HCT116 (cell line): ENCODE measurements at regions not wholly inside any gene's neighbourhood (a gene's known extent, or its start where the extent isn't known, plus 50 kb on each side); places are given as distances from the start of the nearest gene placed in this dataset.

Experiments used
- ATAC-seq: fragments of 200-7000 bp; cut with Tn5 transposase; 2 replicates; pipeline ENCODE4 v1.9.1; 2020; ENCODE audit warnings: mild to moderate bottlenecking, moderate library complexity
- BruUV-seq: library from RNA; stranded (reverse); fragments of 400-500 nt; replicated peaks from 2 replicates; lab custom pipeline; 2021; lab: Mats Ljungman, UMichigan
- CTCF ChIA-PET: fragments of 300-600 bp; sonication (Branson Sonifier 250); formaldehyde crosslinking; loops from one replicate; lab custom pipeline; 2021; ENCODE audit warnings: antibody characterized with exemption; lab: Charles Lee
- POLR2A ChIA-PET: fragments of 300-600, 350-600 bp; sonication (Branson Sonifier 250); formaldehyde crosslinking; loops from one replicate; lab custom pipeline; 2021; ENCODE audit warnings: antibody characterized with exemption; lab: Charles Lee
- RAD21 ChIA-PET, 2 experiments: fragments of 300-600 bp; sonication (Branson Sonifier 250); formaldehyde crosslinking; loops; one replicate each; lab custom pipeline; 2023; ENCODE audit warnings: low total read pairs in 2 of 2; ENCODE audit not compliant: uncharacterized antibody in 2 of 2, unreplicated experiment in 2 of 2, low non-redundant PET in 1 of 2; lab: Charles Lee
- DNase-seq: peaks from one replicate; pipeline ENCODE4 v3.0.0-alpha.2; 2010; ENCODE audit warnings: low read depth, low spot score
- H2AFZ ChIP-seq: fragments of 200-600 bp; shearing (Covaris generic), sonication (generic); 2 replicates; pipeline ENCODE4 v1.6.1; 2017; ENCODE audit warnings: low read depth, mixed run types, mixed read lengths, antibody characterized with exemption, low read length; ENCODE audit not compliant: poor library complexity, severe bottlenecking
- H3K27ac ChIP-seq: 2 replicates; pipeline ENCODE4 v1.5.1; 2012; ENCODE audit warnings: low read depth, low read length
- H3K27me3 ChIP-seq: fragments of 200-600 bp; sonication (generic); 2 replicates; pipeline ENCODE4 v1.6.1; 2016; ENCODE audit warnings: mixed run types, low read length, mixed read lengths; ENCODE audit not compliant: insufficient read depth
- H3K36me3 ChIP-seq, 2 experiments: fragments of 200-500 bp in 1 of 2; fragments of 200-600 bp in 1 of 2; sonication (Bioruptor generic) in 1 of 2; sonication (generic) in 1 of 2; 2 replicates each; pipeline versions ENCODE4 v1.5.1 to v1.6.1; 2014 to 2016; ENCODE audit warnings: low read length in 2 of 2, inconsistent platforms in 1 of 2, mixed read lengths in 1 of 2, mixed run types in 1 of 2; ENCODE audit not compliant: insufficient read depth in 2 of 2, control insufficient read depth in 1 of 2
- H3K4me1 ChIP-seq, 2 experiments: fragments of 200-600 bp in 1 of 2; sonication (generic) in 1 of 2; 2 replicates each; pipeline versions ENCODE4 v1.5.1 to v1.6.1; 2012 to 2017; ENCODE audit warnings: low read length in 2 of 2, inconsistent platforms in 1 of 2, mild to moderate bottlenecking in 1 of 2, mixed read lengths in 1 of 2, mixed run types in 1 of 2, moderate library complexity in 1 of 2; ENCODE audit not compliant: insufficient read depth in 2 of 2, control insufficient read depth in 1 of 2
- H3K4me2 ChIP-seq: fragments of 200-600 bp; sonication (generic); 2 replicates; pipeline ENCODE4 v1.6.1; 2017; ENCODE audit warnings: mixed run types, low read length, mixed read lengths
- H3K4me3 ChIP-seq, 2 experiments: fragments of 200-600 bp in 1 of 2; sonication (generic) in 1 of 2; replicated peaks in 1 of 2; 2 replicates each; pipeline ENCODE4 v1.5.1; 2011 to 2016; ENCODE audit warnings: low read length in 2 of 2, control low read depth in 1 of 2, low read depth in 1 of 2, mild to moderate bottlenecking in 1 of 2, mixed read lengths in 1 of 2, mixed run types in 1 of 2
- H3K79me2 ChIP-seq: fragments of 200-600 bp; sonication (generic); 2 replicates; pipeline ENCODE4 v1.6.1; 2017; ENCODE audit warnings: mild to moderate bottlenecking, mixed run types, low read length, moderate library complexity, mixed read lengths; ENCODE audit not compliant: insufficient read depth
- H3K9ac ChIP-seq: fragments of 200-600 bp; sonication (generic); 2 replicates; pipeline ENCODE4 v1.6.1; 2016; ENCODE audit warnings: low read length, mixed read lengths
- H3K9me2 ChIP-seq: fragments of 200-600 bp; sonication (generic), shearing (Covaris generic); 2 replicates; pipeline ENCODE4 v1.6.1; 2017; ENCODE audit warnings: mixed run types, mild to moderate bottlenecking, moderate library complexity; ENCODE audit not compliant: insufficient read depth
- H3K9me3 ChIP-seq, 2 experiments: fragments of 200-500 bp in 1 of 2; fragments of 200-600 bp in 1 of 2; sonication (Bioruptor generic) in 1 of 2; sonication (generic) in 1 of 2; 2 replicates each; pipeline ENCODE4 v1.6.1; 2014 to 2017; ENCODE audit warnings: low read length in 2 of 2, mixed read lengths in 2 of 2, inconsistent platforms in 1 of 2, low read depth in 1 of 2, mild to moderate bottlenecking in 1 of 2, mixed run types in 1 of 2, moderate library complexity in 1 of 2; ENCODE audit not compliant: control insufficient read depth in 1 of 2, insufficient read depth in 1 of 2
- H4K20me1 ChIP-seq: fragments of 200-600 bp; sonication (generic), shearing (Covaris generic); 2 replicates; pipeline ENCODE4 v1.6.1; 2017; ENCODE audit warnings: mixed run types, mild to moderate bottlenecking, moderate library complexity; ENCODE audit not compliant: insufficient read depth
- CBX3 ChIP-seq: IDR thresholded peaks from 2 replicates; pipeline ENCODE4 v1.6.1; 2012; ENCODE audit warnings: low read depth
- CTCF ChIP-seq, 3 experiments: fragments of 200-600 bp in 1 of 3; sonication (generic) in 1 of 3; IDR thresholded peaks in 2 of 3; conservative IDR thresholded peaks in 1 of 3; 2 replicates each; pipeline ENCODE4 v1.5.1; 2012 to 2017; ENCODE audit warnings: low read depth in 2 of 3, low read length in 2 of 3, antibody characterized with exemption in 1 of 3, borderline replicate concordance in 1 of 3, control low read depth in 1 of 3, mild to moderate bottlenecking in 1 of 3, mixed read lengths in 1 of 3, mixed run types in 1 of 3, moderate library complexity in 1 of 3; ENCODE audit not compliant: insufficient read depth in 1 of 3
- FOSL1 ChIP-seq: IDR thresholded peaks from 2 replicates; pipeline ENCODE4 v1.6.1; 2012; ENCODE audit warnings: low read depth
- REST ChIP-seq: IDR thresholded peaks from 2 replicates; pipeline ENCODE4 v1.6.1; 2012; ENCODE audit warnings: low read depth
- ZBTB33 ChIP-seq: IDR thresholded peaks from 2 replicates; pipeline ENCODE4 v1.6.1; 2011; ENCODE audit warnings: mild to moderate bottlenecking, low read length, moderate library complexity; ENCODE audit not compliant: insufficient replicate concordance; ENCODE audit errors: extremely low read depth
- ZFX ChIP-seq: fragments of 450-650 bp; IDR thresholded peaks from 2 replicates; pipeline ENCODE4 v1.6.1; 2017
- ZNF274 ChIP-seq: fragments of 200-500 bp; sonication (Bioruptor generic); IDR thresholded peaks from 2 replicates; pipeline ENCODE4 v1.6.1; 2014; ENCODE audit warnings: mild to moderate bottlenecking, low read depth, low read length, inconsistent platforms
- intact Hi-C: fragments of 100-400 bp; cut with micrococcal nuclease; formaldehyde crosslinking; loops from 2 replicates; pipeline ENCODE4 v1.10.0; 2022

- TF ChIP-seq CTCF (IDR thresholded peaks at IDR 0.05 in 2 of 3, conservative IDR thresholded peaks at IDR 0.05 in 1 of 3; ENCODE audit: borderline replicate concordance in 1 of 3, insufficient read depth in 1 of 3, low read depth in 2 of 3, low read length in 2 of 3) (peak in 2 of 3 experiments; percentile 98 to 99; a peak in 4 of 6 replicates), FOSL1 (no peak)
- TF ChIP-seq, all 23 proteins: peak for 6
Observed at GRCh38 chr2:64831134-64831976, 157.8 kb upstream of the SLC1A4 start (continued).

- H3K4me3 ChIP-seq = peak overlapping the region in 1 of 2 experiments; percentile 44; a peak in 1 of 4 replicates
- peak overlapping the region; percentile 70 for H3K9ac ChIP-seq
- TF ChIP-seq ZFX = no peak
- no peak for TF ChIP-seq CBX3
- no peak for TF ChIP-seq ZBTB33
- no peak for TF ChIP-seq FOSL1
- no peak for TF ChIP-seq ZNF274
- TF ChIP-seq REST = no peak
- RAD21 ChIA-PET = interaction anchor here (0.6 to 2.3 kb wide), 2 partner anchors 33 to 81 kb away, joined by 4 to 12 read pairs; no protein-coding TSS in a partner anchor
- ATAC-seq = peak; percentile 2; the same call in 1 of the 2 replicates
- H3K36me3 ChIP-seq = no peaks in the 10 kb centered on the region
- intact Hi-C loops = loop anchor here (1.0 to 5.0 kb wide), 3 partner anchors 65 to 186 kb away; no protein-coding TSS in a partner anchor
- BruUV-seq = TSS peak; percentile 77
- no peaks in the 10 kb centered on the region for H4K20me1 ChIP-seq
- no peaks in the 10 kb centered on the region for H3K27me3 ChIP-seq
- no peaks in the 10 kb centered on the region for H3K9me3 ChIP-seq
- POLR2A ChIA-PET = interaction anchor here (0.8 to 1.8 kb wide), 7 partner anchors 13 to 224 kb away, joined by 3 to 9 read pairs (median 5); partner anchors contain the start of gene SERTAD2
- H3K27ac ChIP-seq = peak overlapping the region; percentile 80
- no peaks in the 10 kb centered on the region for H3K79me2 ChIP-seq
- no peak overlapping the region for H2AFZ ChIP-seq
- CTCF ChIA-PET = interaction anchor here (0.6 to 2.2 kb wide), 19 partner anchors 12 to 501 kb away, joined by 3 to 11 read pairs (median 4); partner anchors contain the start of gene SERTAD2
- no peaks in the 10 kb centered on the region for H3K9me2 ChIP-seq
- DNase-seq = no peak
- H3K4me2 ChIP-seq = peak overlapping the region; percentile 85
- H3K4me1 ChIP-seq = peaks cover 58 to 76% of the 10 kb centered on the region in 2 experiments
Observed at GRCh38 chr2:64831977-64832328, 157.2 kb upstream of the SLC1A4 start.
